ENCODE measurements at regions not wholly inside any gene's neighbourhood (a gene's known extent, or its start where the extent isn't known, plus 50 kb on each side); places are given as distances from the start of the nearest gene placed in this dataset.
A peak's percentile ranks its signal among the peaks of the same experiment; 100 is the strongest.

- H3K14ac ChIP-seq (ENCODE audit: low read length in 2 of 2) = no peak overlapping the region
- H3K9me3 ChIP-seq (ENCODE audit: control insufficient read depth, low read length) = peaks cover 19% of the 10 kb centered on the region
- no peak overlapping the region for H4K91ac ChIP-seq (ENCODE audit: low read length)
- DNase-seq = no peak
- H3K4me3 ChIP-seq (ENCODE audit: insufficient read depth in 1 of 2, low read depth in 1 of 2, low read length in 2 of 2) = no peak overlapping the region
- no peak overlapping the region for H3K23ac ChIP-seq (ENCODE audit: low read length in 2 of 2)
- no peaks in the 10 kb centered on the region for H3K36me3 ChIP-seq (ENCODE audit: control insufficient read depth in 1 of 2, insufficient read depth in 2 of 2, low read depth in 1 of 2, low read length in 2 of 2)
- no peak overlapping the region for H3K9ac ChIP-seq (ENCODE audit: low read length)
- no peak overlapping the region for H4K8ac ChIP-seq (ENCODE audit: low read length)
- H3K27ac ChIP-seq (ENCODE audit: low read length, poor library complexity, severe bottlenecking) = no peak overlapping the region
- H2AFZ ChIP-seq (ENCODE audit: low read depth, low read length) = no peak overlapping the region
- H2BK5ac ChIP-seq (ENCODE audit: low read depth, low read length, poor library complexity, severe bottlenecking) = no peak overlapping the region
- H3K4me2 ChIP-seq (ENCODE audit: low read length, poor library complexity, severe bottlenecking) = no peak overlapping the region
- no peak overlapping the region for H2BK15ac ChIP-seq (ENCODE audit: low read depth, poor library complexity, severe bottlenecking)
- H3K18ac ChIP-seq (ENCODE audit: low read depth in 1 of 2, low read length in 2 of 2) = no peak overlapping the region
- 94% methylated on average over 37 of the region's 44 CpGs for WGBS
- no peak overlapping the region for H2AK5ac ChIP-seq (ENCODE audit: low read length, severe bottlenecking)
- H2BK12ac ChIP-seq (ENCODE audit: low read length in 2 of 2) = no peak overlapping the region
- no peaks in the 10 kb centered on the region for H3K79me1 ChIP-seq (replicated peaks; ENCODE audit: low read length, poor library complexity, severe bottlenecking)
- H3K27me3 ChIP-seq (ENCODE audit: control insufficient read depth in 1 of 2, insufficient read depth in 1 of 2, low read length in 2 of 2) = peaks cover 0 to 3% of the 10 kb centered on the region in 2 experiments
- no peak overlapping the region for H3K4ac ChIP-seq (ENCODE audit: low read depth in 1 of 2, low read length in 2 of 2)
- H2BK120ac ChIP-seq (ENCODE audit: low read depth, low read length) = no peak overlapping the region
- H3K4me1 ChIP-seq (ENCODE audit: control insufficient read depth, insufficient read depth, low read depth, low read length) = no peaks in the 10 kb centered on the region
Measured at GRCh38 chr1:38708701-38709258, 150.8 kb downstream of the RRAGC start.

DNA sequence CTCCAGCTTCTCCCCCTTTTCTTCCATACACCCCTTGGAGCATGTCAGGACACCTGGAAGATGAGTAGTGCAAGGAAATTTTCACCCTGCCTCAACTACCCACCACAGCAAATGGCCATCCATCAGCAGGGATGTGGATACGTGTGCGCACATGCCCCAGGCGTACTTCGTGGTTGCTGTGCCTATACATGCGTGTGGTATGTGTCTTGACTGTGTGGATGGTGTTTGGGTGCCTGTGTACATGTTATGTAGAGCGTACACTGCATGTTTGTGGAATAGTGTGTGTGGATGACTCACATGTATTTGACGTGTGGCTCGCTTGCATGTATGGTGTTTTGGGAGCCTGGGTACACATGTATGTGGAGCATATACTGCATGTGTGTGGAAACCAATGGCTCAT, 158.5 kb downstream of the RRAGC start:
- Histone ChIP-seq H3K18ac (ENCODE audit: low read depth in 1 of 2, low read length in 2 of 2) (no peak overlapping the region), H2AFZ (ENCODE audit: low read depth, low read length) (no peak overlapping the region), H3K9ac (ENCODE audit: low read length) (no peak overlapping the region), H2BK12ac (ENCODE audit: low read length in 2 of 2) (peak overlapping the region in 1 of 2 experiments; percentile 39), H2BK15ac (ENCODE audit: low read depth, poor library complexity, severe bottlenecking) (peak overlapping the region; percentile 28), H4K8ac (ENCODE audit: low read length) (peak overlapping the region; percentile 41), H2BK120ac (ENCODE audit: low read depth, low read length) (no peak overlapping the region), H4K91ac (ENCODE audit: low read length) (peak overlapping the region; percentile 68), H3K4me2 (ENCODE audit: low read length, poor library complexity, severe bottlenecking) (no peak overlapping the region), H3K27me3 (ENCODE audit: control insufficient read depth in 1 of 2, insufficient read depth in 1 of 2, low read length in 2 of 2) (peaks cover 0 to 3% of the 10 kb centered on the region in 2 experiments), H3K4me3 (ENCODE audit: insufficient read depth in 1 of 2, low read depth in 1 of 2, low read length in 2 of 2) (no peak overlapping the region), H3K27ac (ENCODE audit: low read length, poor library complexity, severe bottlenecking) (no peak overlapping the region), H2BK5ac (ENCODE audit: low read depth, low read length, poor library complexity, severe bottlenecking) (no peak overlapping the region), H3K79me1 (replicated peaks; ENCODE audit: low read length, poor library complexity, severe bottlenecking) (no peaks in the 10 kb centered on the region), H3K14ac (ENCODE audit: low read length in 2 of 2) (no peak overlapping the region), H3K36me3 (ENCODE audit: control insufficient read depth in 1 of 2, insufficient read depth in 2 of 2, low read depth in 1 of 2, low read length in 2 of 2) (no peaks in the 10 kb centered on the region), H3K9me3 (ENCODE audit: control insufficient read depth, low read length) (peaks cover 12% of the 10 kb centered on the region), H2AK5ac (ENCODE audit: low read length, severe bottlenecking) (no peak overlapping the region), H3K23ac (ENCODE audit: low read length in 2 of 2) (no peak overlapping the region), H3K4me1 (ENCODE audit: control insufficient read depth, insufficient read depth, low read depth, low read length) (no peaks in the 10 kb centered on the region), H3K4ac (ENCODE audit: low read depth in 1 of 2, low read length in 2 of 2) (no peak overlapping the region)
- no peak for DNase-seq
- 82% methylated on average over 8 of the region's 8 CpGs for WGBS

DNA sequence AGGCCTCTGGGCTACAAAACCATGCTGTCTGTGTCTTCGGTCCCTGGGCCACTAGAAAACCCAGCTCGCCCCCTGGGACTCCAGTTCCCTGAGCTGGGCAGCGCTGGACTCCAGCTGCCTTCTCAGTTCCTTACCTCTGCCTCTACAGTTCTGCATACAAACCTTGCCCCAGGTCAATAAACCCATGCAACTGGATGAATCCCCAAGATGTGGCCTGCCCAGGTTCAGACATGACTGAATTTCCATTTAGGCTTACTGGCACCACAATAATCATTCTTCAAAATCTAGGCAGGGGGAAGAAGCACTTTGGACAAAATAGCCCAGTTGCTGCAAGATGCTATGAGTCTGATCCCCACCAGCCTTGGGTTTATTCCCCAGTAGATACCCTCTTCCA, 159.5 kb downstream of the RRAGC start:
- DNase-seq = no peak
- Histone ChIP-seq H3K18ac (ENCODE audit: low read depth in 1 of 2, low read length in 2 of 2) (no peak overlapping the region), H3K4me1 (ENCODE audit: control insufficient read depth, insufficient read depth, low read depth, low read length) (no peaks in the 10 kb centered on the region), H3K27me3 (ENCODE audit: control insufficient read depth in 1 of 2, insufficient read depth in 1 of 2, low read length in 2 of 2) (peaks cover 0 to 2% of the 10 kb centered on the region in 2 experiments), H3K36me3 (ENCODE audit: control insufficient read depth in 1 of 2, insufficient read depth in 2 of 2, low read depth in 1 of 2, low read length in 2 of 2) (no peaks in the 10 kb centered on the region), H3K14ac (ENCODE audit: low read length in 2 of 2) (no peak overlapping the region), H4K8ac (ENCODE audit: low read length) (no peak overlapping the region), H2BK15ac (ENCODE audit: low read depth, poor library complexity, severe bottlenecking) (no peak overlapping the region), H2BK12ac (ENCODE audit: low read length in 2 of 2) (no peak overlapping the region), H3K4me3 (ENCODE audit: insufficient read depth in 1 of 2, low read depth in 1 of 2, low read length in 2 of 2) (no peak overlapping the region), H3K4me2 (ENCODE audit: low read length, poor library complexity, severe bottlenecking) (no peak overlapping the region), H2BK5ac (ENCODE audit: low read depth, low read length, poor library complexity, severe bottlenecking) (no peak overlapping the region), H3K9ac (ENCODE audit: low read length) (no peak overlapping the region), H2AK5ac (ENCODE audit: low read length, severe bottlenecking) (no peak overlapping the region), H3K4ac (ENCODE audit: low read depth in 1 of 2, low read length in 2 of 2) (no peak overlapping the region), H3K27ac (ENCODE audit: low read length, poor library complexity, severe bottlenecking) (no peak overlapping the region), H3K79me1 (replicated peaks; ENCODE audit: low read length, poor library complexity, severe bottlenecking) (no peaks in the 10 kb centered on the region), H3K9me3 (ENCODE audit: control insufficient read depth, low read length) (peaks cover 3% of the 10 kb centered on the region), H2AFZ (ENCODE audit: low read depth, low read length) (no peak overlapping the region), H3K23ac (ENCODE audit: low read length in 2 of 2) (no peak overlapping the region), H4K91ac (ENCODE audit: low read length) (no peak overlapping the region), H2BK120ac (ENCODE audit: low read depth, low read length) (no peak overlapping the region)
- 88% methylated on average over 3 of the region's 3 CpGs for WGBS

- no peak overlapping the region for H3K27ac ChIP-seq (ENCODE audit: low read length, poor library complexity, severe bottlenecking)
- no peak overlapping the region for H2BK15ac ChIP-seq (ENCODE audit: low read depth, poor library complexity, severe bottlenecking)
- no peak overlapping the region for H2BK120ac ChIP-seq (ENCODE audit: low read depth, low read length)
- no peak overlapping the region for H3K4me2 ChIP-seq (ENCODE audit: low read length, poor library complexity, severe bottlenecking)
- H3K4me3 ChIP-seq (ENCODE audit: insufficient read depth in 1 of 2, low read depth in 1 of 2, low read length in 2 of 2) = no peak overlapping the region
- H3K9ac ChIP-seq (ENCODE audit: low read length) = no peak overlapping the region
- H2BK12ac ChIP-seq (ENCODE audit: low read length in 2 of 2) = no peak overlapping the region
- WGBS = 54% methylated on average over 7 of the region's 7 CpGs
- H2BK5ac ChIP-seq (ENCODE audit: low read depth, low read length, poor library complexity, severe bottlenecking) = no peak overlapping the region
- no peak overlapping the region for H4K91ac ChIP-seq (ENCODE audit: low read length)
- no peak overlapping the region for H3K18ac ChIP-seq (ENCODE audit: low read depth in 1 of 2, low read length in 2 of 2)
- no peak overlapping the region for H4K8ac ChIP-seq (ENCODE audit: low read length)
- no peak overlapping the region for H3K14ac ChIP-seq (ENCODE audit: low read length in 2 of 2)
- no peaks in the 10 kb centered on the region for H3K9me3 ChIP-seq (ENCODE audit: control insufficient read depth, low read length)
- no peak overlapping the region for H3K4ac ChIP-seq (ENCODE audit: low read depth in 1 of 2, low read length in 2 of 2)
- H3K4me1 ChIP-seq (ENCODE audit: control insufficient read depth, insufficient read depth, low read depth, low read length) = no peaks in the 10 kb centered on the region
- no peaks in the 10 kb centered on the region for H3K27me3 ChIP-seq (ENCODE audit: control insufficient read depth in 1 of 2, insufficient read depth in 1 of 2, low read length in 2 of 2)
- no peaks in the 10 kb centered on the region for H3K36me3 ChIP-seq (ENCODE audit: control insufficient read depth in 1 of 2, insufficient read depth in 2 of 2, low read depth in 1 of 2, low read length in 2 of 2)
- H2AFZ ChIP-seq (ENCODE audit: low read depth, low read length) = no peak overlapping the region
- no peaks in the 10 kb centered on the region for H3K79me1 ChIP-seq (replicated peaks; ENCODE audit: low read length, poor library complexity, severe bottlenecking)
- DNase-seq = no peak
- no peak overlapping the region for H3K23ac ChIP-seq (ENCODE audit: low read length in 2 of 2)
- H2AK5ac ChIP-seq (ENCODE audit: low read length, severe bottlenecking) = no peak overlapping the region
Measured at GRCh38 chr1:38699330-38700076, 160.1 kb downstream of the RRAGC start.

All from mesenchymal stem cell (in vitro differentiated cells and primary cell).